ENCODE measurements at regions not wholly inside any gene's neighbourhood (a gene's known extent, or its start where the extent isn't known, plus 50 kb on each side); places are given as distances from the start of the nearest gene placed in this dataset.

DNA sequence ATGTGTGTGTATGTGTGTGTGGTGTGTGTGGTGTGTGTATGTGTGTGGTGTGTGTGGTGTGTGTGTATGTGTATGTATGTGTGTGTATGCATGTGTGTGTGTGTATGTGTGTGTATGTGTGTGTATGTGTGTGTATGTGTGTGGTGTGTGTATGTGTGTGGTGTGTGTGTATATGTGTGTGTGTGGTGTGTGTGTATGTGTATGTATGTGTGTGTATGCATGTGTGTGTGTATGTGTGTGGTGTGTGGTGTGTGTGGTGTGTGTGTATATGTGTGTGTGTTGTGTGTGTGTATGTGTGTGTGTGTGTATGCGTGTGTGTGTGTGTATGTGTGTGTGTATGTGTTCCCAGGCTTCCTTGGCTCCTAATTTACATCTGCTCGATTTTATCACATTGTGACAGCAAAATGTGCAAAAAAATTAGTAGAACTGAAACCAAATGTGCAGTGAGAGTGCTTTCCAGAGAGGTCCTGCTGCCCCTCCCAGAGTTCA is 234.5 kb downstream of the BMP7 start:
- TF ChIP-seq JUND (IDR thresholded peaks at IDR 0.05; ENCODE audit: low read depth, low read length): no peak
- TF ChIP-seq, protein P1, sequence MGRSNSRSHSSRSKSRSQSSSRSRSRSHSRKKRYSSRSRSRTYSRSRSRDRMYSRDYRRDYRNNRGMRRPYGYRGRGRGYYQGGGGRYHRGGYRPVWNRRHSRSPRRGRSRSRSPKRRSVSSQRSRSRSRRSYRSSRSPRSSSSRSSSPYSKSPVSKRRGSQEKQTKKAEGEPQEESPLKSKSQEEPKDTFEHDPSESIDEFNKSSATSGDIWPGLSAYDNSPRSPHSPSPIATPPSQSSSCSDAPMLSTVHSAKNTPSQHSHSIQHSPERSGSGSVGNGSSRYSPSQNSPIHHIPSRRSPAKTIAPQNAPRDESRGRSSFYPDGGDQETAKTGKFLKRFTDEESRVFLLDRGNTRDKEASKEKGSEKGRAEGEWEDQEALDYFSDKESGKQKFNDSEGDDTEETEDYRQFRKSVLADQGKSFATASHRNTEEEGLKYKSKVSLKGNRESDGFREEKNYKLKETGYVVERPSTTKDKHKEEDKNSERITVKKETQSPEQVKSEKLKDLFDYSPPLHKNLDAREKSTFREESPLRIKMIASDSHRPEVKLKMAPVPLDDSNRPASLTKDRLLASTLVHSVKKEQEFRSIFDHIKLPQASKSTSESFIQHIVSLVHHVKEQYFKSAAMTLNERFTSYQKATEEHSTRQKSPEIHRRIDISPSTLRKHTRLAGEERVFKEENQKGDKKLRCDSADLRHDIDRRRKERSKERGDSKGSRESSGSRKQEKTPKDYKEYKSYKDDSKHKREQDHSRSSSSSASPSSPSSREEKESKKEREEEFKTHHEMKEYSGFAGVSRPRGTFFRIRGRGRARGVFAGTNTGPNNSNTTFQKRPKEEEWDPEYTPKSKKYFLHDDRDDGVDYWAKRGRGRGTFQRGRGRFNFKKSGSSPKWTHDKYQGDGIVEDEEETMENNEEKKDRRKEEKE (IDR thresholded peaks at IDR 0.05): no peak
- TF ChIP-seq, protein P2, sequence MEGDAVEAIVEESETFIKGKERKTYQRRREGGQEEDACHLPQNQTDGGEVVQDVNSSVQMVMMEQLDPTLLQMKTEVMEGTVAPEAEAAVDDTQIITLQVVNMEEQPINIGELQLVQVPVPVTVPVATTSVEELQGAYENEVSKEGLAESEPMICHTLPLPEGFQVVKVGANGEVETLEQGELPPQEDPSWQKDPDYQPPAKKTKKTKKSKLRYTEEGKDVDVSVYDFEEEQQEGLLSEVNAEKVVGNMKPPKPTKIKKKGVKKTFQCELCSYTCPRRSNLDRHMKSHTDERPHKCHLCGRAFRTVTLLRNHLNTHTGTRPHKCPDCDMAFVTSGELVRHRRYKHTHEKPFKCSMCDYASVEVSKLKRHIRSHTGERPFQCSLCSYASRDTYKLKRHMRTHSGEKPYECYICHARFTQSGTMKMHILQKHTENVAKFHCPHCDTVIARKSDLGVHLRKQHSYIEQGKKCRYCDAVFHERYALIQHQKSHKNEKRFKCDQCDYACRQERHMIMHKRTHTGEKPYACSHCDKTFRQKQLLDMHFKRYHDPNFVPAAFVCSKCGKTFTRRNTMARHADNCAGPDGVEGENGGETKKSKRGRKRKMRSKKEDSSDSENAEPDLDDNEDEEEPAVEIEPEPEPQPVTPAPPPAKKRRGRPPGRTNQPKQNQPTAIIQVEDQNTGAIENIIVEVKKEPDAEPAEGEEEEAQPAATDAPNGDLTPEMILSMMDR (IDR thresholded peaks at IDR 0.05 in 2 of 3, conservative IDR thresholded peaks at IDR 0.05 in 1 of 3; ENCODE audit: control insufficient read depth in 2 of 3, extremely low read depth in 1 of 3, insufficient read depth in 1 of 3, low read depth in 3 of 3, low read length in 3 of 3): no peak
- TF ChIP-seq EZH2 (IDR thresholded peaks at IDR 0.05; ENCODE audit: borderline replicate concordance, control insufficient read depth, low read depth, low read length): no peak
- TF ChIP-seq, protein P3, sequence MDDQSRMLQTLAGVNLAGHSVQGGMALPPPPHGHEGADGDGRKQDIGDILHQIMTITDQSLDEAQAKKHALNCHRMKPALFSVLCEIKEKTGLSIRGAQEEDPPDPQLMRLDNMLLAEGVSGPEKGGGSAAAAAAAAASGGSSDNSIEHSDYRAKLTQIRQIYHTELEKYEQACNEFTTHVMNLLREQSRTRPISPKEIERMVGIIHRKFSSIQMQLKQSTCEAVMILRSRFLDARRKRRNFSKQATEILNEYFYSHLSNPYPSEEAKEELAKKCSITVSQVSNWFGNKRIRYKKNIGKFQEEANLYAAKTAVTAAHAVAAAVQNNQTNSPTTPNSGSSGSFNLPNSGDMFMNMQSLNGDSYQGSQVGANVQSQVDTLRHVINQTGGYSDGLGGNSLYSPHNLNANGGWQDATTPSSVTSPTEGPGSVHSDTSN (IDR thresholded peaks at IDR 0.05; ENCODE audit: insufficient replicate concordance, low read depth, low read length): no peak
- TF ChIP-seq, protein P4, sequence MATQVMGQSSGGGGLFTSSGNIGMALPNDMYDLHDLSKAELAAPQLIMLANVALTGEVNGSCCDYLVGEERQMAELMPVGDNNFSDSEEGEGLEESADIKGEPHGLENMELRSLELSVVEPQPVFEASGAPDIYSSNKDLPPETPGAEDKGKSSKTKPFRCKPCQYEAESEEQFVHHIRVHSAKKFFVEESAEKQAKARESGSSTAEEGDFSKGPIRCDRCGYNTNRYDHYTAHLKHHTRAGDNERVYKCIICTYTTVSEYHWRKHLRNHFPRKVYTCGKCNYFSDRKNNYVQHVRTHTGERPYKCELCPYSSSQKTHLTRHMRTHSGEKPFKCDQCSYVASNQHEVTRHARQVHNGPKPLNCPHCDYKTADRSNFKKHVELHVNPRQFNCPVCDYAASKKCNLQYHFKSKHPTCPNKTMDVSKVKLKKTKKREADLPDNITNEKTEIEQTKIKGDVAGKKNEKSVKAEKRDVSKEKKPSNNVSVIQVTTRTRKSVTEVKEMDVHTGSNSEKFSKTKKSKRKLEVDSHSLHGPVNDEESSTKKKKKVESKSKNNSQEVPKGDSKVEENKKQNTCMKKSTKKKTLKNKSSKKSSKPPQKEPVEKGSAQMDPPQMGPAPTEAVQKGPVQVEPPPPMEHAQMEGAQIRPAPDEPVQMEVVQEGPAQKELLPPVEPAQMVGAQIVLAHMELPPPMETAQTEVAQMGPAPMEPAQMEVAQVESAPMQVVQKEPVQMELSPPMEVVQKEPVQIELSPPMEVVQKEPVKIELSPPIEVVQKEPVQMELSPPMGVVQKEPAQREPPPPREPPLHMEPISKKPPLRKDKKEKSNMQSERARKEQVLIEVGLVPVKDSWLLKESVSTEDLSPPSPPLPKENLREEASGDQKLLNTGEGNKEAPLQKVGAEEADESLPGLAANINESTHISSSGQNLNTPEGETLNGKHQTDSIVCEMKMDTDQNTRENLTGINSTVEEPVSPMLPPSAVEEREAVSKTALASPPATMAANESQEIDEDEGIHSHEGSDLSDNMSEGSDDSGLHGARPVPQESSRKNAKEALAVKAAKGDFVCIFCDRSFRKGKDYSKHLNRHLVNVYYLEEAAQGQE (IDR thresholded peaks at IDR 0.05; ENCODE audit: low read depth, low read length): no peak
- TF ChIP-seq MTA2 (IDR thresholded peaks at IDR 0.05; ENCODE audit: low read depth): no peak
- TF ChIP-seq, protein P5, sequence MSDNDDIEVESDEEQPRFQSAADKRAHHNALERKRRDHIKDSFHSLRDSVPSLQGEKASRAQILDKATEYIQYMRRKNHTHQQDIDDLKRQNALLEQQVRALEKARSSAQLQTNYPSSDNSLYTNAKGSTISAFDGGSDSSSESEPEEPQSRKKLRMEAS (IDR thresholded peaks at IDR 0.05; ENCODE audit: low read depth, low read length): no peak
- no peak for TF ChIP-seq CREM (IDR thresholded peaks at IDR 0.05; ENCODE audit: low read depth)
